Endothelial cell (in vitro differentiated cells): ENCODE measurements at regions not wholly inside any gene's neighbourhood (a gene's known extent, or its start where the extent isn't known, plus 50 kb on each side); places are given as distances from the start of the nearest gene placed in this dataset.
"Not testable (repeated sequence)": the region's sequence is repeated elsewhere in the genome, so short reads cannot be mapped to it uniquely, and the experiment has no call there.

Experiments used
- DNase-seq: peaks from one replicate; pipeline ENCODE4 v3.0.0; 2021; ENCODE audit warnings: low spot score
- H3K27ac Mint-ChIP-seq: one replicate; pipeline ENCODE4 v1.8.0; 2021; ENCODE audit warnings: mixed read lengths, inconsistent platforms; ENCODE audit not compliant: unreplicated experiment
- H3K27me3 Mint-ChIP-seq: one replicate; pipeline ENCODE4 v1.8.0; 2021; ENCODE audit warnings: mild to moderate bottlenecking, moderate library complexity, mixed read lengths, inconsistent platforms; ENCODE audit not compliant: unreplicated experiment
- H3K36me3 Mint-ChIP-seq: one replicate; pipeline ENCODE4 v1.8.0; 2021; ENCODE audit warnings: mild to moderate bottlenecking, low read depth, mixed read lengths, inconsistent platforms; ENCODE audit not compliant: unreplicated experiment
- H3K4me1 Mint-ChIP-seq: one replicate; pipeline ENCODE4 v1.8.0; 2021; ENCODE audit warnings: mild to moderate bottlenecking, mixed read lengths, inconsistent platforms; ENCODE audit not compliant: unreplicated experiment
- H3K4me3 Mint-ChIP-seq: one replicate; pipeline ENCODE4 v1.8.0; 2021; ENCODE audit warnings: mild to moderate bottlenecking, mixed read lengths, inconsistent platforms; ENCODE audit not compliant: unreplicated experiment
- H3K9me3 Mint-ChIP-seq: one replicate; pipeline ENCODE4 v1.8.0; 2021; ENCODE audit warnings: mixed read lengths, inconsistent platforms; ENCODE audit not compliant: unreplicated experiment
- TF ChIP-seq, protein P1 (sequence below): fragments of 200-600 bp; sonication (generic); IDR thresholded peaks from one replicate; pipeline ENCODE4 v1.5.0; 2021; ENCODE audit warnings: antibody characterized with exemption; ENCODE audit not compliant: unreplicated experiment

GRCh38 chr5:14929293-14930065 is 57.9 kb upstream of the ANKH start:
- Mint-ChIP-seq H3K27me3 (no peaks in the 10 kb centered on the region), H3K4me3 (no peak overlapping the region), H3K36me3 (no peaks in the 10 kb centered on the region), H3K4me1 (no peaks in the 10 kb centered on the region), H3K9me3 (no peaks in the 10 kb centered on the region), H3K27ac (no peak overlapping the region)
- TF ChIP-seq, protein P1, sequence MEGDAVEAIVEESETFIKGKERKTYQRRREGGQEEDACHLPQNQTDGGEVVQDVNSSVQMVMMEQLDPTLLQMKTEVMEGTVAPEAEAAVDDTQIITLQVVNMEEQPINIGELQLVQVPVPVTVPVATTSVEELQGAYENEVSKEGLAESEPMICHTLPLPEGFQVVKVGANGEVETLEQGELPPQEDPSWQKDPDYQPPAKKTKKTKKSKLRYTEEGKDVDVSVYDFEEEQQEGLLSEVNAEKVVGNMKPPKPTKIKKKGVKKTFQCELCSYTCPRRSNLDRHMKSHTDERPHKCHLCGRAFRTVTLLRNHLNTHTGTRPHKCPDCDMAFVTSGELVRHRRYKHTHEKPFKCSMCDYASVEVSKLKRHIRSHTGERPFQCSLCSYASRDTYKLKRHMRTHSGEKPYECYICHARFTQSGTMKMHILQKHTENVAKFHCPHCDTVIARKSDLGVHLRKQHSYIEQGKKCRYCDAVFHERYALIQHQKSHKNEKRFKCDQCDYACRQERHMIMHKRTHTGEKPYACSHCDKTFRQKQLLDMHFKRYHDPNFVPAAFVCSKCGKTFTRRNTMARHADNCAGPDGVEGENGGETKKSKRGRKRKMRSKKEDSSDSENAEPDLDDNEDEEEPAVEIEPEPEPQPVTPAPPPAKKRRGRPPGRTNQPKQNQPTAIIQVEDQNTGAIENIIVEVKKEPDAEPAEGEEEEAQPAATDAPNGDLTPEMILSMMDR, result no peak
- DNase-seq, result no peak

- Mint-ChIP-seq H3K4me3 (no peak overlapping the region), H3K27ac (no peak overlapping the region), H3K36me3 (no peaks in the 10 kb centered on the region), H3K9me3 (no peaks in the 10 kb centered on the region), H3K27me3 (no peaks in the 10 kb centered on the region), H3K4me1 (no peaks in the 10 kb centered on the region)
- no peak for DNase-seq
- TF ChIP-seq, protein P1, result no peak
Observed at GRCh38 chr5:14928661-14929060, 57.1 kb upstream of the ANKH start.

GRCh38 chr5:14925326-14925725 is 53.7 kb upstream of the ANKH start:
- no peak for DNase-seq
- TF ChIP-seq, protein P1, result no peak
- no peaks in the 10 kb centered on the region for H3K36me3 Mint-ChIP-seq
- H3K9me3 Mint-ChIP-seq, result no peaks in the 10 kb centered on the region
- H3K27me3 Mint-ChIP-seq, result no peaks in the 10 kb centered on the region
- H3K4me3 Mint-ChIP-seq, result no peak overlapping the region
- no peak overlapping the region for H3K27ac Mint-ChIP-seq
- no peaks in the 10 kb centered on the region for H3K4me1 Mint-ChIP-seq

GRCh38 chr5:14922952-14923351 is 51.4 kb upstream of the ANKH start:
- not testable (repeated sequence) for H3K27ac Mint-ChIP-seq, DNase-seq, H3K4me1 Mint-ChIP-seq, H3K4me3 Mint-ChIP-seq, H3K27me3 Mint-ChIP-seq, H3K36me3 Mint-ChIP-seq, H3K9me3 Mint-ChIP-seq

DNA sequence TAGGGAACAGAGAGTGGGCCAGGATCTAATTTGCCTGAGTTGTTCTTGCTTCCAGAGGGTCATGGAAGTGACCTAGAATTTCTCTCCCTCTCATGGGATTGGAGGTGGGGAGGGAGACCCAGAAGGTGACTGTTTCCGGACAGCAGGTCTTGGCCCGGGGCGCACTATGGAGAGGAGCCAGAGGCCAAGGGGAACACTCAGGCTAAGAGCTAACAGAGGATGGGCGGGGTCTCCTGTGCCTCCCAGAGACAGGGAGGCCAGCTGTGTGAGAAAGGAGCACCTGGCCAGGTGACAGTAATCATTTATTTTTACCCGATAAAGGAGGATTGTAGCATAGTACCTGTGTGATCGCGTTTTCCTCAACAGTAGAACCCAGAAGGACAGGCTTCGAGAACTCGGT is 50.9 kb upstream of the ANKH start:
- TF ChIP-seq, protein P1, result no peak
- DNase-seq, result no peak
- no peak overlapping the region for H3K27ac Mint-ChIP-seq
- no peaks in the 10 kb centered on the region for H3K36me3 Mint-ChIP-seq
- H3K4me3 Mint-ChIP-seq, result no peak overlapping the region
- H3K27me3 Mint-ChIP-seq, result no peaks in the 10 kb centered on the region
- no peaks in the 10 kb centered on the region for H3K9me3 Mint-ChIP-seq
- H3K4me1 Mint-ChIP-seq, result no peaks in the 10 kb centered on the region
